K562 (cell line): ENCODE measurements at regions not wholly inside any gene's neighbourhood (a gene's known extent, or its start where the extent isn't known, plus 50 kb on each side); places are given as distances from the start of the nearest gene placed in this dataset.

Source experiments
- DIDO1 ChIP-seq: fragments of 450-650 bp; IDR thresholded peaks from 2 replicates; pipeline ENCODE4 v1.6.1; 2016; ENCODE audit warnings: low read depth, missing biosample characterization, missing genetic modification characterization
- FOXA1 ChIP-seq: fragments of 450-650 bp; IDR thresholded peaks from 2 replicates; pipeline ENCODE4 v1.6.1; 2016; ENCODE audit warnings: mild to moderate bottlenecking, borderline replicate concordance
- FOXK1 ChIP-seq: sonication (generic); formaldehyde crosslinking; IDR thresholded peaks from 2 replicates; pipeline ENCODE4 v1.8.0; 2022; ENCODE audit warnings: missing genetic modification reagents, mild to moderate bottlenecking, borderline replicate concordance
- GTF2A2 ChIP-seq: IDR thresholded peaks from 2 replicates; pipeline ENCODE4 v1.6.1; 2016; ENCODE audit warnings: mild to moderate bottlenecking, missing genetic modification characterization, missing compliant biosample characterization
- HNRNPL ChIP-seq: fragments of 200-400 bp; formaldehyde crosslinking; IDR thresholded peaks from 2 replicates; pipeline ENCODE4 v1.6.1; 2017; ENCODE audit warnings: low read depth, mild to moderate bottlenecking, low read length
- HNRNPUL1 ChIP-seq: fragments of 200-400 bp; formaldehyde crosslinking; IDR thresholded peaks from 2 replicates; pipeline ENCODE4 v1.6.1; 2017; ENCODE audit warnings: low read length
- JUNB ChIP-seq: fragments of 450-650 bp; formaldehyde crosslinking; conservative IDR thresholded peaks from 2 replicates; pipeline ENCODE4 v1.4.0; 2020; ENCODE audit warnings: mild to moderate bottlenecking
- L3MBTL2 ChIP-seq: fragments of 450-650 bp; IDR thresholded peaks from 2 replicates; pipeline ENCODE4 v1.6.1; 2016; ENCODE audit warnings: mild to moderate bottlenecking, moderate library complexity
- MEF2D ChIP-seq: conservative IDR thresholded peaks from 2 replicates; pipeline ENCODE4 v1.6.1; 2016; ENCODE audit warnings: low read depth, missing genetic modification characterization, missing compliant biosample characterization
- NCOR1 ChIP-seq: fragments of 450-650 bp; IDR thresholded peaks from 2 replicates; pipeline ENCODE4 v1.6.1; 2016; ENCODE audit warnings: mild to moderate bottlenecking, moderate library complexity
- POLR2B ChIP-seq: fragments of 450-650 bp; IDR thresholded peaks from 2 replicates; pipeline ENCODE4 v1.6.1; 2018; ENCODE audit warnings: low read depth; ENCODE audit not compliant: partially characterized antibody
- PRMT5 ChIP-seq: sonication (generic); formaldehyde crosslinking; IDR thresholded peaks from 2 replicates; pipeline ENCODE4 v1.5.0; 2020; ENCODE audit warnings: missing genetic modification reagents
- RCOR1 ChIP-seq, 2 experiments: IDR thresholded peaks; 2 replicates each; pipeline ENCODE4 v1.6.1; 2012; ENCODE audit warnings: low read depth in 2 of 2, low read length in 2 of 2, borderline replicate concordance in 1 of 2, improper control_type of control experiment in 1 of 2
- SMARCB1 ChIP-seq: IDR thresholded peaks from 2 replicates; pipeline ENCODE4 v1.6.1; 2011; ENCODE audit warnings: improper control_type of control experiment, low read depth; ENCODE audit not compliant: insufficient read length
- TF ChIP-seq, protein P1 (sequence below): fragments of 250-450 bp; sonication (Bioruptor Pico); IDR thresholded peaks from 2 replicates; pipeline ENCODE4 v1.5.1; 2021; ENCODE audit warnings: mild to moderate bottlenecking
- TF ChIP-seq, protein P2 (sequence below): sonication (generic); formaldehyde crosslinking; IDR thresholded peaks from 2 replicates; pipeline ENCODE4 v1.8.1; 2022; ENCODE audit warnings: missing genetic modification reagents
- TF ChIP-seq, protein P3 (sequence below): sonication (generic); formaldehyde crosslinking; IDR thresholded peaks from 2 replicates; pipeline ENCODE4 v1.8.1; 2022; ENCODE audit warnings: missing genetic modification reagents
- TF ChIP-seq, protein P4 (sequence below): fragments of 450-650 bp; formaldehyde crosslinking; IDR thresholded peaks from 2 replicates; pipeline ENCODE4 v1.4.0; 2020; ENCODE audit warnings: mild to moderate bottlenecking, moderate library complexity
- TF ChIP-seq, protein P5 (sequence below): fragments of 450-650 bp; IDR thresholded peaks from 2 replicates; pipeline ENCODE4 v1.6.1; 2017; ENCODE audit warnings: antibody characterized with exemption, mild to moderate bottlenecking

DNA sequence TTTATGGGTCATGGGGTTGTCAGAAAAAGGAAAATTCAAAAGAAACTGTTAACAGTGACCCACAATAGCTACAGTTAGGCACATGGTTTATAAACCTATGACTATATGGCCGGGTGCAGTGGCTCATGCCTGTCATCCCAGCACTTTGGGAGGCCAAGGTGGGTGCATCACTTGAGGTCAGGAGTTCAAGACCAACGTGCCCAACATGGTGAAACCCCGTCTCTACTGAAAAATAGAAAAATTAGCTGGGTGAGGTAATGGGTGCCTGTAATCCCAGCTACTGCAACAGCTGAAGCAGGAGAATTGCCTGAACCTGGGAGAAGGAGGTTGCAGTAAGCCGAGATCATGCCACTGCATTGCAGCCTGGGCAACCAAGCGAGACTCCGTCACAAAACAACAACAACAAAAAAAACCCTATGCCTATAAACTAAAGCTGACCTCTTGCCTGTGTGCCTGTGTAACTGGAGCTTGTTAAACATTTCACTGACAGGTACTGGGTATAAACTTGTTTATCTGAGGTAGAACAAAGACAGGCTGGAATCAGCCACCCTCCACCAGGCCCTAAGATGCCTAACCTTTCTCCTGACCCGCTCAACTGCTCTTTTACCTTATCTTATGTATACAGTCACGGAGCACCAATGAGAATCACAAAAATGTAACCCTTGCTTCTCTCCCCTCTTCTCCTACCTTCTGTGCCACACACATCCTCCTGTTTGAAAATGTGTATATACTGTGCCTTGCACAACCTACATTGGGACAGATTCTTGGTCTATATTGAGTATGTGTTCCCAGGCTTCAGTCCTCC is 62.9 kb upstream of the ATF7IP2 start (continued):
- TF ChIP-seq, protein P1, sequence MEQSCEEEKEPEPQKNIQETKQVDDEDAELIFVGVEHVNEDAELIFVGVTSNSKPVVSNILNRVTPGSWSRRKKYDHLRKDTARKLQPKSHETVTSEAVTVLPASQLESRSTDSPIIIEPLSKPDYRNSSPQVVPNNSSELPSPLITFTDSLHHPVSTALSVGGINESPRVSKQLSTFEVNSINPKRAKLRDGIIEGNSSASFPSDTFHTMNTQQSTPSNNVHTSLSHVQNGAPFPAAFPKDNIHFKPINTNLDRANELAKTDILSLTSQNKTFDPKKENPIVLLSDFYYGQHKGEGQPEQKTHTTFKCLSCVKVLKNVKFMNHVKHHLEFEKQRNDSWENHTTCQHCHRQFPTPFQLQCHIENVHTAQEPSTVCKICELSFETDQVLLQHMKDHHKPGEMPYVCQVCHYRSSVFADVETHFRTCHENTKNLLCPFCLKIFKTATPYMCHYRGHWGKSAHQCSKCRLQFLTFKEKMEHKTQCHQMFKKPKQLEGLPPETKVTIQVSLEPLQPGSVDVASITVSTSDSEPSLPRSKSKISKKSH (CRISPR knock-in tag): no peak
- TF ChIP-seq FOXA1 (no peak), FOXK1 (CRISPR knock-in tag) (no peak), PRMT5 (CRISPR knock-in tag) (no peak), JUNB (CRISPR knock-in tag) (no peak), GTF2A2 (tag) (no peak), L3MBTL2 (no peak), RCOR1 (IDR thresholded peaks at IDR 0.05; ENCODE audit: borderline replicate concordance in 1 of 2, low read depth in 2 of 2, low read length in 2 of 2) (no peak), NCOR1 (peak; percentile 66), SMARCB1 (no peak), HNRNPUL1 (no peak), DIDO1 (tag) (no peak), HNRNPL (no peak), POLR2B (no peak), MEF2D (tag) (no peak)
- TF ChIP-seq, protein P2, sequence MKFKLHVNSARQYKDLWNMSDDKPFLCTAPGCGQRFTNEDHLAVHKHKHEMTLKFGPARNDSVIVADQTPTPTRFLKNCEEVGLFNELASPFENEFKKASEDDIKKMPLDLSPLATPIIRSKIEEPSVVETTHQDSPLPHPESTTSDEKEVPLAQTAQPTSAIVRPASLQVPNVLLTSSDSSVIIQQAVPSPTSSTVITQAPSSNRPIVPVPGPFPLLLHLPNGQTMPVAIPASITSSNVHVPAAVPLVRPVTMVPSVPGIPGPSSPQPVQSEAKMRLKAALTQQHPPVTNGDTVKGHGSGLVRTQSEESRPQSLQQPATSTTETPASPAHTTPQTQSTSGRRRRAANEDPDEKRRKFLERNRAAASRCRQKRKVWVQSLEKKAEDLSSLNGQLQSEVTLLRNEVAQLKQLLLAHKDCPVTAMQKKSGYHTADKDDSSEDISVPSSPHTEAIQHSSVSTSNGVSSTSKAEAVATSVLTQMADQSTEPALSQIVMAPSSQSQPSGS (CRISPR knock-in tag): no peak
- TF ChIP-seq, protein P3, sequence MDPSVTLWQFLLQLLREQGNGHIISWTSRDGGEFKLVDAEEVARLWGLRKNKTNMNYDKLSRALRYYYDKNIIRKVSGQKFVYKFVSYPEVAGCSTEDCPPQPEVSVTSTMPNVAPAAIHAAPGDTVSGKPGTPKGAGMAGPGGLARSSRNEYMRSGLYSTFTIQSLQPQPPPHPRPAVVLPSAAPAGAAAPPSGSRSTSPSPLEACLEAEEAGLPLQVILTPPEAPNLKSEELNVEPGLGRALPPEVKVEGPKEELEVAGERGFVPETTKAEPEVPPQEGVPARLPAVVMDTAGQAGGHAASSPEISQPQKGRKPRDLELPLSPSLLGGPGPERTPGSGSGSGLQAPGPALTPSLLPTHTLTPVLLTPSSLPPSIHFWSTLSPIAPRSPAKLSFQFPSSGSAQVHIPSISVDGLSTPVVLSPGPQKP (CRISPR knock-in tag): no peak
- TF ChIP-seq, protein P4, sequence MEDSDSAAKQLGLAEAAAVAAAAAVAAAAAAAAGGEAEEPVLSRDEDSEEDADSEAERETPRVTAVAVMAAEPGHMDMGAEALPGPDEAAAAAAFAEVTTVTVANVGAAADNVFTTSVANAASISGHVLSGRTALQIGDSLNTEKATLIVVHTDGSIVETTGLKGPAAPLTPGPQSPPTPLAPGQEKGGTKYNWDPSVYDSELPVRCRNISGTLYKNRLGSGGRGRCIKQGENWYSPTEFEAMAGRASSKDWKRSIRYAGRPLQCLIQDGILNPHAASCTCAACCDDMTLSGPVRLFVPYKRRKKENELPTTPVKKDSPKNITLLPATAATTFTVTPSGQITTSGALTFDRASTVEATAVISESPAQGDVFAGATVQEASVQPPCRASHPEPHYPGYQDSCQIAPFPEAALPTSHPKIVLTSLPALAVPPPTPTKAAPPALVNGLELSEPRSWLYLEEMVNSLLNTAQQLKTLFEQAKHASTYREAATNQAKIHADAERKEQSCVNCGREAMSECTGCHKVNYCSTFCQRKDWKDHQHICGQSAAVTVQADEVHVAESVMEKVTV (CRISPR knock-in tag): no peak
- TF ChIP-seq, protein P5, sequence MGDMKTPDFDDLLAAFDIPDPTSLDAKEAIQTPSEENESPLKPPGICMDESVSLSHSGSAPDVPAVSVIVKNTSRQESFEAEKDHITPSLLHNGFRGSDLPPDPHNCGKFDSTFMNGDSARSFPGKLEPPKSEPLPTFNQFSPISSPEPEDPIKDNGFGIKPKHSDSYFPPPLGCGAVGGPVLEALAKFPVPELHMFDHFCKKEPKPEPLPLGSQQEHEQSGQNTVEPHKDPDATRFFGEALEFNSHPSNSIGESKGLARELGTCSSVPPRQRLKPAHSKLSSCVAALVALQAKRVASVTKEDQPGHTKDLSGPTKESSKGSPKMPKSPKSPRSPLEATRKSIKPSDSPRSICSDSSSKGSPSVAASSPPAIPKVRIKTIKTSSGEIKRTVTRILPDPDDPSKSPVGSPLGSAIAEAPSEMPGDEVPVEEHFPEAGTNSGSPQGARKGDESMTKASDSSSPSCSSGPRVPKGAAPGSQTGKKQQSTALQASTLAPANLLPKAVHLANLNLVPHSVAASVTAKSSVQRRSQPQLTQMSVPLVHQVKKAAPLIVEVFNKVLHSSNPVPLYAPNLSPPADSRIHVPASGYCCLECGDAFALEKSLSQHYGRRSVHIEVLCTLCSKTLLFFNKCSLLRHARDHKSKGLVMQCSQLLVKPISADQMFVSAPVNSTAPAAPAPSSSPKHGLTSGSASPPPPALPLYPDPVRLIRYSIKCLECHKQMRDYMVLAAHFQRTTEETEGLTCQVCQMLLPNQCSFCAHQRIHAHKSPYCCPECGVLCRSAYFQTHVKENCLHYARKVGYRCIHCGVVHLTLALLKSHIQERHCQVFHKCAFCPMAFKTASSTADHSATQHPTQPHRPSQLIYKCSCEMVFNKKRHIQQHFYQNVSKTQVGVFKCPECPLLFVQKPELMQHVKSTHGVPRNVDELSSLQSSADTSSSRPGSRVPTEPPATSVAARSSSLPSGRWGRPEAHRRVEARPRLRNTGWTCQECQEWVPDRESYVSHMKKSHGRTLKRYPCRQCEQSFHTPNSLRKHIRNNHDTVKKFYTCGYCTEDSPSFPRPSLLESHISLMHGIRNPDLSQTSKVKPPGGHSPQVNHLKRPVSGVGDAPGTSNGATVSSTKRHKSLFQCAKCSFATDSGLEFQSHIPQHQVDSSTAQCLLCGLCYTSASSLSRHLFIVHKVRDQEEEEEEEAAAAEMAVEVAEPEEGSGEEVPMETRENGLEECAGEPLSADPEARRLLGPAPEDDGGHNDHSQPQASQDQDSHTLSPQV: no peak
